SK-N-SH (cell line): ENCODE measurements at regions not wholly inside any gene's neighbourhood (a gene's known extent, or its start where the extent isn't known, plus 50 kb on each side); places are given as distances from the start of the nearest gene placed in this dataset.

Experiments used
- CHD2 ChIP-seq: fragments of 150-350 bp; IDR thresholded peaks from 2 replicates; pipeline ENCODE4 v1.6.1; 2018; ENCODE audit warnings: low read length; ENCODE audit not compliant: partially characterized antibody
- EP300 ChIP-seq, 2 experiments: IDR thresholded peaks; 2 replicates each; pipeline versions ENCODE4 v1.4.0 to v1.6.1; 2012; ENCODE audit warnings: borderline replicate concordance in 1 of 2, low read depth in 1 of 2, low read length in 1 of 2
- EZH2phosphoT487 ChIP-seq: fragments of 200-600 bp; sonication (generic); IDR thresholded peaks from 2 replicates; pipeline ENCODE4 v1.6.1; 2017; ENCODE audit warnings: low read depth, mixed run types, mild to moderate bottlenecking, antibody characterized with exemption, moderate library complexity, borderline replicate concordance
- GABPA ChIP-seq: IDR thresholded peaks from 2 replicates; pipeline ENCODE4 v1.4.0; 2012; ENCODE audit warnings: low read depth, mild to moderate bottlenecking
- JUND ChIP-seq: IDR thresholded peaks from 2 replicates; pipeline ENCODE4 v1.4.0; 2012
- MAX ChIP-seq: IDR thresholded peaks from 2 replicates; pipeline ENCODE4 v1.4.0; 2012; ENCODE audit warnings: low read depth
- REST ChIP-seq: IDR thresholded peaks from 2 replicates; pipeline ENCODE4 v1.6.1; 2012; ENCODE audit warnings: mild to moderate bottlenecking, low read depth, low read length, moderate library complexity
- RFX5 ChIP-seq: IDR thresholded peaks from 2 replicates; pipeline ENCODE4 v1.6.1; 2012; ENCODE audit warnings: mild to moderate bottlenecking, improper control_type of control experiment, low read length
- SIN3A ChIP-seq: IDR thresholded peaks from 2 replicates; pipeline ENCODE4 v1.6.1; 2012; ENCODE audit warnings: low read depth, mild to moderate bottlenecking, low read length, moderate library complexity, borderline replicate concordance
- SMC3 ChIP-seq: IDR thresholded peaks from 2 replicates; pipeline ENCODE4 v1.6.1; 2012; ENCODE audit warnings: low read depth, low read length, improper control_type of control experiment
- TAF1 ChIP-seq: IDR thresholded peaks from 2 replicates; pipeline ENCODE4 v1.6.1; 2012; ENCODE audit warnings: low read depth, mild to moderate bottlenecking, low read length, moderate library complexity, borderline replicate concordance
- TF ChIP-seq, protein P1 (sequence below): fragments of 200-600 bp; sonication (generic); IDR thresholded peaks from 2 replicates; pipeline ENCODE4 v1.6.1; 2017; ENCODE audit warnings: antibody characterized with exemption, mild to moderate bottlenecking, moderate library complexity

- TF ChIP-seq, protein P1, sequence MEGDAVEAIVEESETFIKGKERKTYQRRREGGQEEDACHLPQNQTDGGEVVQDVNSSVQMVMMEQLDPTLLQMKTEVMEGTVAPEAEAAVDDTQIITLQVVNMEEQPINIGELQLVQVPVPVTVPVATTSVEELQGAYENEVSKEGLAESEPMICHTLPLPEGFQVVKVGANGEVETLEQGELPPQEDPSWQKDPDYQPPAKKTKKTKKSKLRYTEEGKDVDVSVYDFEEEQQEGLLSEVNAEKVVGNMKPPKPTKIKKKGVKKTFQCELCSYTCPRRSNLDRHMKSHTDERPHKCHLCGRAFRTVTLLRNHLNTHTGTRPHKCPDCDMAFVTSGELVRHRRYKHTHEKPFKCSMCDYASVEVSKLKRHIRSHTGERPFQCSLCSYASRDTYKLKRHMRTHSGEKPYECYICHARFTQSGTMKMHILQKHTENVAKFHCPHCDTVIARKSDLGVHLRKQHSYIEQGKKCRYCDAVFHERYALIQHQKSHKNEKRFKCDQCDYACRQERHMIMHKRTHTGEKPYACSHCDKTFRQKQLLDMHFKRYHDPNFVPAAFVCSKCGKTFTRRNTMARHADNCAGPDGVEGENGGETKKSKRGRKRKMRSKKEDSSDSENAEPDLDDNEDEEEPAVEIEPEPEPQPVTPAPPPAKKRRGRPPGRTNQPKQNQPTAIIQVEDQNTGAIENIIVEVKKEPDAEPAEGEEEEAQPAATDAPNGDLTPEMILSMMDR: no peak
- TF ChIP-seq TAF1 (no peak), CHD2 (no peak), SIN3A (no peak), EZH2phosphoT487 (no peak), GABPA (no peak), RFX5 (no peak), REST (no peak), SMC3 (no peak), MAX (no peak), EP300 (IDR thresholded peaks at IDR 0.05; ENCODE audit: borderline replicate concordance in 1 of 2, low read depth in 1 of 2, low read length in 1 of 2) (no peak), JUND (no peak)
Measured at GRCh38 chr17:70268383-70268782, 99.1 kb downstream of the KCNJ2 start.
